Trophoblast cell (in vitro differentiated cells and primary cell): ENCODE measurements at regions not wholly inside any gene's neighbourhood (a gene's known extent, or its start where the extent isn't known, plus 50 kb on each side); places are given as distances from the start of the nearest gene placed in this dataset.

Experiments
- DNase-seq, 2 donors: peaks; one replicate each; pipeline ENCODE4 v3.0.0-alpha.2; 2016
- H2AFZ ChIP-seq: 2 replicates; pipeline ENCODE4 v1.6.1; 2013; ENCODE audit warnings: low read length, moderate library complexity, mild to moderate bottlenecking; ENCODE audit not compliant: insufficient read depth, poor library complexity
- H2AK5ac ChIP-seq: 2 replicates; pipeline ENCODE4 v1.6.1; 2013; ENCODE audit warnings: mild to moderate bottlenecking, low read length
- H2BK120ac ChIP-seq: 2 replicates; pipeline ENCODE4 v1.6.1; 2013; ENCODE audit warnings: low read length, mild to moderate bottlenecking, moderate library complexity; ENCODE audit not compliant: insufficient read depth, poor library complexity
- H2BK12ac ChIP-seq: 2 replicates; pipeline ENCODE4 v1.6.1; 2013; ENCODE audit warnings: mild to moderate bottlenecking, low read length, moderate library complexity
- H2BK5ac ChIP-seq: 2 replicates; pipeline ENCODE4 v1.6.1; 2013; ENCODE audit warnings: low read length, low read depth, moderate library complexity, mild to moderate bottlenecking; ENCODE audit not compliant: poor library complexity
- H3K14ac ChIP-seq: 2 replicates; pipeline ENCODE4 v1.6.1; 2013; ENCODE audit warnings: mild to moderate bottlenecking, low read length
- H3K18ac ChIP-seq: 2 replicates; pipeline ENCODE4 v1.6.1; 2013; ENCODE audit warnings: mild to moderate bottlenecking, low read length
- H3K23ac ChIP-seq: 2 replicates; pipeline ENCODE4 v1.6.1; 2013; ENCODE audit warnings: low read length
- H3K27ac ChIP-seq: 2 replicates; pipeline ENCODE4 v1.5.1; 2013; ENCODE audit warnings: low read depth, mild to moderate bottlenecking, inconsistent platforms, low read length, moderate library complexity
- H3K27me3 ChIP-seq: 2 replicates; pipeline ENCODE4 v1.6.1; 2013; ENCODE audit warnings: inconsistent platforms, mild to moderate bottlenecking, low read length, moderate library complexity; ENCODE audit not compliant: insufficient read depth
- H3K36me3 ChIP-seq, 2 experiments: 1 replicate in 1 of 2; 2 replicates in 1 of 2; pipeline ENCODE4 v1.6.1; 2013; ENCODE audit warnings: low read length in 2 of 2, mild to moderate bottlenecking in 2 of 2, moderate library complexity in 1 of 2; ENCODE audit not compliant: insufficient read depth in 2 of 2, control insufficient read depth in 1 of 2
- H3K4ac ChIP-seq: 2 replicates; pipeline ENCODE4 v1.6.1; 2013; ENCODE audit warnings: low read depth, mild to moderate bottlenecking, low read length, moderate library complexity
- H3K4me1 ChIP-seq, 2 experiments: 1 replicate in 1 of 2; 2 replicates in 1 of 2; pipeline ENCODE4 v1.6.1; 2013; ENCODE audit warnings: low read length in 2 of 2, mild to moderate bottlenecking in 2 of 2, moderate library complexity in 1 of 2; ENCODE audit not compliant: insufficient read depth in 2 of 2, control insufficient read depth in 1 of 2
- H3K4me2 ChIP-seq: 2 replicates; pipeline ENCODE4 v1.6.1; 2013; ENCODE audit warnings: inconsistent platforms, mild to moderate bottlenecking, low read length, moderate library complexity
- H3K4me3 ChIP-seq: 2 replicates; pipeline ENCODE4 v1.5.1; 2013; ENCODE audit warnings: mild to moderate bottlenecking, low read depth, low read length, inconsistent platforms
- H3K79me1 ChIP-seq: one replicate; pipeline ENCODE4 v1.6.1; 2013; ENCODE audit warnings: low read length
- H3K79me2 ChIP-seq: 2 replicates; pipeline ENCODE4 v1.6.1; 2013; ENCODE audit warnings: low read length, mild to moderate bottlenecking; ENCODE audit not compliant: control insufficient read depth, insufficient read depth, poor library complexity
- H3K9ac ChIP-seq: 2 replicates; pipeline ENCODE4 v1.6.1; 2013; ENCODE audit warnings: mild to moderate bottlenecking, low read length
- H3K9me3 ChIP-seq: 2 replicates; pipeline ENCODE4 v1.6.1; 2013; ENCODE audit warnings: low read depth, mild to moderate bottlenecking, control low read depth, inconsistent platforms, low read length; ENCODE audit not compliant: insufficient read depth
- H4K12ac ChIP-seq: 2 replicates; pipeline ENCODE4 v1.6.1; 2013; ENCODE audit warnings: low read depth, mild to moderate bottlenecking, low read length, moderate library complexity
- H4K8ac ChIP-seq: 2 replicates; pipeline ENCODE4 v1.6.1; 2013; ENCODE audit warnings: low read depth, mild to moderate bottlenecking, low read length, moderate library complexity
- H4K91ac ChIP-seq: one replicate; pipeline ENCODE4 v1.6.1; 2013; ENCODE audit warnings: low read depth, mild to moderate bottlenecking, low read length, moderate library complexity
- WGBS: extraction: QIAGEN DNeasy Blood & Tissue Kit; methylation state at CpG from one replicate; pipeline ENCODE4 v1.1.7; 2013; ENCODE audit warnings: missing lambda C conversion rate; ENCODE audit not compliant: insufficient read length, insufficient coverage; ENCODE audit errors: extremely low coverage; 5-methylcytosine and 5-hydroxymethylcytosine counted together

DNA sequence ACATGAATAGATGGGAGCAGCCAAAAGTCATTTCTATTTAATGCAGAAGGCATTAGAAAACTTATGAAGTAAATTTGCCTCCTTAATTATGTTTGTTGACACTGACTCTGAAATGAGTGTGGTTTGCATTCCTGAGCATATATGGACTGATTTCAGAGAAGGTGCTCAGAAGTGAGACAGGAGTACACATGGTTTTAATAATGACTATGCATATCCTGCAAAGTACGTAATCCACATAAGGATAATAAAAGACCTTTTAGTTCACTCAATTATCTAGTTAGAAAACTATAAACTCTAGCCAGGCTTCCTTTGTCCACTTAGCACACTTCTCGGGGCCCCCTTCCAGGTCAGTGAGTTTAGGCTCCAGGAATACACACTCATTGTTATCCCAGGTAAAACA is 75.7 kb upstream of the SNX2 start:
- Histone ChIP-seq H3K4me3 (no peak overlapping the region), H3K4ac (no peak overlapping the region), H3K9me3 (no peaks in the 10 kb centered on the region), H3K4me2 (no peak overlapping the region), H2BK12ac (no peak overlapping the region), H4K12ac (no peak overlapping the region), H3K27me3 (no peaks in the 10 kb centered on the region), H3K27ac (no peak overlapping the region), H3K14ac (no peak overlapping the region), H2AFZ (no peak overlapping the region), H4K91ac (no peak overlapping the region), H3K9ac (no peak overlapping the region), H2BK120ac (no peak overlapping the region), H4K8ac (no peak overlapping the region), H3K18ac (no peak overlapping the region), H2AK5ac (no peak overlapping the region), H3K36me3 (no peaks in the 10 kb centered on the region), H3K4me1 (peaks cover 4 to 6% of the 10 kb centered on the region in 2 experiments), H2BK5ac (no peak overlapping the region), H3K79me1 (peaks cover 5% of the 10 kb centered on the region), H3K23ac (no peak overlapping the region), H3K79me2 (no peaks in the 10 kb centered on the region)
- no peak for DNase-seq
- no CpG with 5 or more reads among the region's 2 CpGs for WGBS

DNA sequence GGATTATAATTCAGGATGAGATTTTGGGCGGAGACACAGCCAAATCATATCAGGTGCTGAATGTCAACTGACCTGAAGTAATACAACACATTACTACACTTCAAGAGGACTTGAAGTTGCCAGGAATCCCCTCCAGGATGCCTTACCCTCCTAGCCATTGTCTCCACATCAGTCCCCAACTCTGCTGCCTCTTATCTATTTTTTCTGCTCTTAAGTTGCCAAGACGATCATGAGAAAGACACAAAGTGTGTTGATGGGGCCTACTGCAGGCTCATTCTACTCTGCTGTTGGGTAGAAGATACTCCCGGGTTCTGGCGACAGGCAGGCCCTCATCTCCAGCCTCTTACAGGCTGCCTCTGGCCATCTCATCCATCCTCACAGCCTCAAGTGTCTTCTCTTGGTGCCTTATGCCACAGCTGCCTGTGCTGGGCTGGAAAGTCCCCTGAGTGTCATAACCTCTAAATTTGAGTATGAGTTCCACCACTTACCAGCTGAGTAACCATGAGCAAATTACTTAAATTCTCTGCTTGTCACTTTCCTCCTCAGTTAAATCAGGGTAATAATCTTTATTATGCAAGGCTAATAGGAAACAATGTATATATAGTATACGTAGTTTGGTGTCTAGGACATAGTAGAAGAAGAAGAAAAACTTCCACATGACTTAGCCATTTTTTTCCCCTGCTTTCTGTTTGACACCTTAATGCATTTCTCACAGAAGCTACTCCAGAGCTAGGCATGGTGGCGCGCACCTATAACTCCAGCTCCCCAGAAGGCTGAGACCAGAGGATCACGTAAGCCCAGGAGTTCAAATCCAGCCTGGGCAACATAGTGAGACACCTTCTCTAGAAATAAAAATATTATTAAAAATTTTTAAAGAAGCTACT is 73.0 kb upstream of the SNX2 start:
- H4K8ac ChIP-seq: no peak overlapping the region
- WGBS: no CpG with 5 or more reads among the region's 8 CpGs

DNA sequence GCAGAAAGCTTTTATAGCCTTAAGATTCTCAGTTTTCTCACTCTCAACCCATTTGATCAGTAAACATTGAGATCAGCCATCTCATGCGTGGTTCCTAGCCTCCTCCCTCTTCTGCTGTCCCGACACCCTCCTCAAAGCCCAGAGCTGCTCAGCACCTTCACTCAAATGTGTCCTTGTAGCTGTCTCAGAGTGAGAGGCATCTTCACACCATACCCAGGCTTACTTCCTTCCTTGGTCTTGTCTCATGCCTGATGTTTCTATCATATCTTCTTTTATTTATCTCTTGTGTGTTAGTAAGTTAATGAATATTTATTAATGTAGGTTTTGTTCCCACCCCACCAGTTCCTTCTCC is 72.4 kb upstream of the SNX2 start:
- H2BK120ac ChIP-seq: no peak overlapping the region
- peaks cover 7% of the 10 kb centered on the region for H3K79me1 ChIP-seq
- H2AK5ac ChIP-seq: no peak overlapping the region
- H3K4me3 ChIP-seq: no peak overlapping the region
- no peak overlapping the region for H3K27ac ChIP-seq
- H4K8ac ChIP-seq: no peak overlapping the region
- H3K4ac ChIP-seq: no peak overlapping the region
- WGBS: no CpG with 5 or more reads among the region's 2 CpGs
- peaks cover 4 to 5% of the 10 kb centered on the region in 2 experiments for H3K4me1 ChIP-seq
- H4K91ac ChIP-seq: no peak overlapping the region
- H3K23ac ChIP-seq: no peak overlapping the region
- H3K14ac ChIP-seq: no peak overlapping the region
- no peaks in the 10 kb centered on the region for H3K36me3 ChIP-seq
- H3K4me2 ChIP-seq: no peak overlapping the region
- no peak overlapping the region for H2AFZ ChIP-seq
- H4K12ac ChIP-seq: no peak overlapping the region
- no peaks in the 10 kb centered on the region for H3K27me3 ChIP-seq
- no peak overlapping the region for H2BK12ac ChIP-seq
- H3K9ac ChIP-seq: no peak overlapping the region
- no peaks in the 10 kb centered on the region for H3K79me2 ChIP-seq
- DNase-seq: no peak
- no peak overlapping the region for H2BK5ac ChIP-seq
- H3K9me3 ChIP-seq: no peaks in the 10 kb centered on the region
- no peak overlapping the region for H3K18ac ChIP-seq

More for the DNA sequence above, 73.0 kb upstream of the SNX2 start:
- peak overlapping the region; percentile 76 for H2AFZ ChIP-seq
- no peak overlapping the region for H3K4ac ChIP-seq
- peaks cover 7% of the 10 kb centered on the region for H3K79me1 ChIP-seq
- no peak overlapping the region for H3K18ac ChIP-seq
- H3K9ac ChIP-seq: no peak overlapping the region
- DNase-seq: no peak
- peak overlapping the region; percentile 45 for H2BK12ac ChIP-seq
- H3K27ac ChIP-seq: no peak overlapping the region
- H3K79me2 ChIP-seq: no peaks in the 10 kb centered on the region
- peak overlapping the region; percentile 46 for H2BK120ac ChIP-seq
- H3K36me3 ChIP-seq: no peaks in the 10 kb centered on the region
- H3K27me3 ChIP-seq: no peaks in the 10 kb centered on the region
- H3K4me2 ChIP-seq: no peak overlapping the region
- no peak overlapping the region for H4K12ac ChIP-seq
- no peak overlapping the region for H3K4me3 ChIP-seq
- peaks cover 4 to 5% of the 10 kb centered on the region in 2 experiments for H3K4me1 ChIP-seq
- H4K91ac ChIP-seq: peak overlapping the region; percentile 33
- no peak overlapping the region for H2BK5ac ChIP-seq
- H2AK5ac ChIP-seq: no peak overlapping the region
- no peak overlapping the region for H3K14ac ChIP-seq
- no peak overlapping the region for H3K23ac ChIP-seq
- no peaks in the 10 kb centered on the region for H3K9me3 ChIP-seq

DNA sequence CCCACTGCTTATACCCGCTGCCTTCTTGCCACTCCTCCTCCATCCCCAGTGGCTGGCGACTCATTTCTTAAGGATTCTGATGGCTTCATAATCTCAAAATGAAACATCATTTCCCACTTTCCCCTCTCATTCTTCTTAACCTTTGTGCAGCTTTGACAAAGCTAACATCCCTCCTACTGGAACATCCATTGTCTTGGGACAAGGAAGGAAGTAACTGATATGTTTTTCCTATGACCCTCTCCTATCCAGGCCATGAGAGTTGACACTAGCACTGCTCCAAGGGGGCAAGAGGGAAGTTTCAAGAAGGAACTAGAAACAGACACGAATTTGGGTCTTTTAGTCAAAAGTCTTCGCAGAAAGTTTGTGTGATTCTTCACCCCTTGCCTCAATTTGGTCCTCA is 71.7 kb upstream of the SNX2 start:
- Histone ChIP-seq H4K8ac (no peak overlapping the region), H2AFZ (no peak overlapping the region)
- DNase-seq: no peak

More for the DNA sequence above, 71.7 kb upstream of the SNX2 start:
- no peaks in the 10 kb centered on the region for H3K79me2 ChIP-seq
- no peak overlapping the region for H3K4me3 ChIP-seq
- peaks cover 4 to 5% of the 10 kb centered on the region in 2 experiments for H3K4me1 ChIP-seq
- no CpG with 5 or more reads among the region's 4 CpGs for WGBS
- H3K23ac ChIP-seq: no peak overlapping the region
- H3K79me1 ChIP-seq: peaks cover 7% of the 10 kb centered on the region
- H3K36me3 ChIP-seq: no peaks in the 10 kb centered on the region
- H3K4ac ChIP-seq: no peak overlapping the region
- H3K9ac ChIP-seq: no peak overlapping the region
- no peak overlapping the region for H2BK120ac ChIP-seq
- H2BK12ac ChIP-seq: no peak overlapping the region
- no peak overlapping the region for H2AK5ac ChIP-seq
- no peak overlapping the region for H3K27ac ChIP-seq
- no peak overlapping the region for H3K4me2 ChIP-seq
- no peaks in the 10 kb centered on the region for H3K27me3 ChIP-seq
- H4K12ac ChIP-seq: no peak overlapping the region
- no peak overlapping the region for H3K14ac ChIP-seq
- no peak overlapping the region for H2BK5ac ChIP-seq
- H3K18ac ChIP-seq: no peak overlapping the region
- no peak overlapping the region for H4K91ac ChIP-seq
- no peaks in the 10 kb centered on the region for H3K9me3 ChIP-seq
